Neural cell (in vitro differentiated cells): ENCODE measurements at regions not wholly inside any gene's neighbourhood (a gene's known extent, or its start where the extent isn't known, plus 50 kb on each side); places are given as distances from the start of the nearest gene placed in this dataset.

Source experiments
- EP300 ChIP-seq: fragments of 450-650 bp; conservative IDR thresholded peaks from 2 replicates; pipeline ENCODE4 v1.6.1; 2014; ENCODE audit warnings: antibody characterized with exemption, mild to moderate bottlenecking, moderate library complexity; ENCODE audit not compliant: poor library complexity, severe bottlenecking
- POLR2AphosphoS5 ChIP-seq: IDR thresholded peaks from 2 replicates; pipeline ENCODE4 v1.6.1; 2012
- TF ChIP-seq, protein P1 (sequence below): fragments of 450-650 bp; IDR thresholded peaks from 2 replicates; pipeline ENCODE4 v1.5.1; 2014; ENCODE audit warnings: antibody characterized with exemption, mild to moderate bottlenecking, moderate library complexity; ENCODE audit not compliant: poor library complexity, severe bottlenecking

DNA sequence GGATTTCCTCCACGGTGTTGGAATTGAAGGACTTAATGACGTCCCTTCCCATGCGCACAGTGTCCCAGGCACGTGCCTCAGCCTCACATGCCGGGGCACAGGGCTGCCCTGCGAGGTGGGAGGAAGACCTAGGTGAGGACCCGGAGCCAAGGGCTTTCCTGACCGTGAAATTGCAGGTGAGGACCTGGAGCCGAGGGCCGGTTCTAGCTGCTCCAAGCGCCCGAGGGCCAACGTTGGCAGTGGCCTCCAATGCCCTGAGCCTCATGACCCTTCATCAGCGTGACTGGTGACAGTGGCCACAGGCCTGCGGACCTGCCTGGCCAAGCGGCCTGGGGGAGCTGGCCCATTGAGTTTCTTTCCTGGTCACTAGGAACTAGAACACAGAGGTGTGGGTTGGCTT lies 338.2 kb upstream of the MYT1L start:
- TF ChIP-seq, protein P1, sequence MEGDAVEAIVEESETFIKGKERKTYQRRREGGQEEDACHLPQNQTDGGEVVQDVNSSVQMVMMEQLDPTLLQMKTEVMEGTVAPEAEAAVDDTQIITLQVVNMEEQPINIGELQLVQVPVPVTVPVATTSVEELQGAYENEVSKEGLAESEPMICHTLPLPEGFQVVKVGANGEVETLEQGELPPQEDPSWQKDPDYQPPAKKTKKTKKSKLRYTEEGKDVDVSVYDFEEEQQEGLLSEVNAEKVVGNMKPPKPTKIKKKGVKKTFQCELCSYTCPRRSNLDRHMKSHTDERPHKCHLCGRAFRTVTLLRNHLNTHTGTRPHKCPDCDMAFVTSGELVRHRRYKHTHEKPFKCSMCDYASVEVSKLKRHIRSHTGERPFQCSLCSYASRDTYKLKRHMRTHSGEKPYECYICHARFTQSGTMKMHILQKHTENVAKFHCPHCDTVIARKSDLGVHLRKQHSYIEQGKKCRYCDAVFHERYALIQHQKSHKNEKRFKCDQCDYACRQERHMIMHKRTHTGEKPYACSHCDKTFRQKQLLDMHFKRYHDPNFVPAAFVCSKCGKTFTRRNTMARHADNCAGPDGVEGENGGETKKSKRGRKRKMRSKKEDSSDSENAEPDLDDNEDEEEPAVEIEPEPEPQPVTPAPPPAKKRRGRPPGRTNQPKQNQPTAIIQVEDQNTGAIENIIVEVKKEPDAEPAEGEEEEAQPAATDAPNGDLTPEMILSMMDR = no peak
- no peak for TF ChIP-seq POLR2AphosphoS5
- TF ChIP-seq EP300 = no peak
